ENCODE measurements at regions not wholly inside any gene's neighbourhood (a gene's known extent, or its start where the extent isn't known, plus 50 kb on each side); places are given as distances from the start of the nearest gene placed in this dataset.

DNA sequence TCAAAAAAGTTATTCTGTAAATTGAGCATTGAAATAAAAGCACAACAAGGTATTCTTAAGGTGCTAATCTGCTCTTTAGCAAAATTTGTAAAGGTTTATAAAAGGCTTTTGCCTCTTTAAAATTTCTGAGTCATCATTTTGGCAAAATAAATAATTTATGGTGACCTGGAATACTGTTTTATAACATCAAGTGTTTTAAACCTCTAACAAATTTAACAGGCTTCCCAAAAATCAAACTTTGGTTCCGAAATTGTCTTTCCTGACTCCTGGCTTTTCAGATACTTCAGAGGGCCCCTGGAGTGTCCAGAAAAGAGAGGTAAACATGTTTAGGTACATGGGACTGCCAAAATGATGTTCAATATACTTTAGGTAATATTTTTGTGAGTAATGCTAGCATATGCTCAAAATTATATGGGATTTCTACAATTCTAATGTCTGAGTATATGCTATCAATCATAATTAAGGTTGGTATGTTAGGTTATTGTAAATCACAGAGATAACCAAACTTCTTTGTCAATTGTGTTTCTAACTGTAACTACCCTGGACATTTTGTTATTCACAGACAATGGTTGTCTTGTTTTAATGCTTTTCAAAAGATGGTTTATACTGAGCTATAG lies 160.3 kb upstream of the OLIG3 start:
- Histone ChIP-seq H3K4me3 (replicated peaks in 1 of 3) (no peak overlapping the region), H3K4me1 (no peaks in the 10 kb centered on the region), H3K36me3 (no peaks in the 10 kb centered on the region), H3K27ac (no peak overlapping the region), H3K9me3 (no peaks in the 10 kb centered on the region), H3K27me3 (no peaks in the 10 kb centered on the region)
- TF ChIP-seq POLR2A (IDR thresholded peaks at IDR 0.05): no peak
- TF ChIP-seq, protein P1, sequence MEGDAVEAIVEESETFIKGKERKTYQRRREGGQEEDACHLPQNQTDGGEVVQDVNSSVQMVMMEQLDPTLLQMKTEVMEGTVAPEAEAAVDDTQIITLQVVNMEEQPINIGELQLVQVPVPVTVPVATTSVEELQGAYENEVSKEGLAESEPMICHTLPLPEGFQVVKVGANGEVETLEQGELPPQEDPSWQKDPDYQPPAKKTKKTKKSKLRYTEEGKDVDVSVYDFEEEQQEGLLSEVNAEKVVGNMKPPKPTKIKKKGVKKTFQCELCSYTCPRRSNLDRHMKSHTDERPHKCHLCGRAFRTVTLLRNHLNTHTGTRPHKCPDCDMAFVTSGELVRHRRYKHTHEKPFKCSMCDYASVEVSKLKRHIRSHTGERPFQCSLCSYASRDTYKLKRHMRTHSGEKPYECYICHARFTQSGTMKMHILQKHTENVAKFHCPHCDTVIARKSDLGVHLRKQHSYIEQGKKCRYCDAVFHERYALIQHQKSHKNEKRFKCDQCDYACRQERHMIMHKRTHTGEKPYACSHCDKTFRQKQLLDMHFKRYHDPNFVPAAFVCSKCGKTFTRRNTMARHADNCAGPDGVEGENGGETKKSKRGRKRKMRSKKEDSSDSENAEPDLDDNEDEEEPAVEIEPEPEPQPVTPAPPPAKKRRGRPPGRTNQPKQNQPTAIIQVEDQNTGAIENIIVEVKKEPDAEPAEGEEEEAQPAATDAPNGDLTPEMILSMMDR (IDR thresholded peaks at IDR 0.05): no peak
- DNase-seq: no peak
- 74 to 80% methylated on average over 1 of the region's 1 CpG for WGBS, 2 donors
- intact Hi-C loops (cut with DNase I): no loop called here

- intact Hi-C loops (cut with DNase I): no loop called here
- Histone ChIP-seq H3K9me3 (no peaks in the 10 kb centered on the region), H3K27ac (no peak overlapping the region), H3K4me1 (no peaks in the 10 kb centered on the region), H3K36me3 (no peaks in the 10 kb centered on the region), H3K27me3 (no peaks in the 10 kb centered on the region), H3K4me3 (replicated peaks in 1 of 3) (no peak overlapping the region)
- no peak for DNase-seq
- WGBS, 2 donors: 82 to 85% methylated on average over 2 of the region's 2 CpGs
- no peak for TF ChIP-seq POLR2A (IDR thresholded peaks at IDR 0.05)
- TF ChIP-seq, protein P1 (IDR thresholded peaks at IDR 0.05): no peak
Observed at GRCh38 chr6:137655291-137655690, 161.1 kb upstream of the OLIG3 start.

GRCh38 chr6:137656735-137657134 lies 162.5 kb upstream of the OLIG3 start:
- H3K27me3 ChIP-seq: no peaks in the 10 kb centered on the region
- H3K9me3 ChIP-seq: no peaks in the 10 kb centered on the region
- no peak overlapping the region for H3K4me3 ChIP-seq (replicated peaks in 1 of 3)
- TF ChIP-seq POLR2A (IDR thresholded peaks at IDR 0.05): no peak
- TF ChIP-seq, protein P1 (IDR thresholded peaks at IDR 0.05): no peak
- 95 to 97% methylated on average over 4 of the region's 4 CpGs for WGBS, 2 donors
- no peak overlapping the region for H3K27ac ChIP-seq
- H3K36me3 ChIP-seq: no peaks in the 10 kb centered on the region
- H3K4me1 ChIP-seq: no peaks in the 10 kb centered on the region
- intact Hi-C loops (cut with DNase I): no loop called here
- DNase-seq: no peak

GRCh38 chr6:137657351-137657911 lies 163.2 kb upstream of the OLIG3 start:
- WGBS, 2 donors: 77 to 80% methylated on average over 1 of the region's 1 CpG
- no peaks in the 10 kb centered on the region for H3K9me3 ChIP-seq

GRCh38 chr6:137658287-137658686 lies 164.1 kb upstream of the OLIG3 start:
- Histone ChIP-seq H3K36me3 (no peaks in the 10 kb centered on the region), H3K4me1 (no peaks in the 10 kb centered on the region), H3K4me3 (replicated peaks in 1 of 3) (no peak overlapping the region), H3K27ac (no peak overlapping the region), H3K27me3 (no peaks in the 10 kb centered on the region), H3K9me3 (no peaks in the 10 kb centered on the region)
- no peak for TF ChIP-seq POLR2A (IDR thresholded peaks at IDR 0.05)
- TF ChIP-seq, protein P1 (IDR thresholded peaks at IDR 0.05): no peak
- WGBS, 2 donors: 79 to 88% methylated on average over 1 of the region's 1 CpG
- intact Hi-C loops (cut with DNase I): no loop called here
- DNase-seq: no peak

More at GRCh38 chr6:137657351-137657911, 163.2 kb upstream of the OLIG3 start:
- DNase-seq: no peak
- H3K27me3 ChIP-seq: no peaks in the 10 kb centered on the region
- no peak for TF ChIP-seq POLR2A (IDR thresholded peaks at IDR 0.05)
- TF ChIP-seq, protein P1 (IDR thresholded peaks at IDR 0.05): no peak
- H3K36me3 ChIP-seq: no peaks in the 10 kb centered on the region
- H3K4me1 ChIP-seq: no peaks in the 10 kb centered on the region
- H3K27ac ChIP-seq: no peak overlapping the region
- no peak overlapping the region for H3K4me3 ChIP-seq (replicated peaks in 1 of 3)
- intact Hi-C loops (cut with DNase I): no loop called here
